ENCODE measurements at regions not wholly inside any gene's neighbourhood (a gene's known extent, or its start where the extent isn't known, plus 50 kb on each side); places are given as distances from the start of the nearest gene placed in this dataset.

- Mint-ChIP-seq H3K9me3 (peaks cover 88% of the 10 kb centered on the region), H3K4me3 (no peak overlapping the region), H3K4me1 (ENCODE audit: low read depth) (no peaks in the 10 kb centered on the region), H3K36me3 (ENCODE audit: low read depth) (peaks cover 100% of the 10 kb centered on the region), H3K27ac (no peak overlapping the region), H3K27me3 (no peaks in the 10 kb centered on the region)
- ChIA-PET POLR2A (no interaction called here), CTCF (no interaction called here)
- intact Hi-C loops (cut with micrococcal nuclease): no loop called here
- no peak for DNase-seq
- no peak for ATAC-seq
- TF ChIP-seq CTCF (IDR thresholded peaks at IDR 0.05): no peak
Observed at GRCh38 chr15:25061808-25062550, 107.2 kb downstream of the SNRPN start.

- H3K36me3 Mint-ChIP-seq (ENCODE audit: low read depth): peaks cover 100% of the 10 kb centered on the region
- no peak for DNase-seq
- ChIA-PET POLR2A (no interaction called here), CTCF (no interaction called here)
- H3K27ac Mint-ChIP-seq: no peak overlapping the region
- ATAC-seq: no peak
- H3K27me3 Mint-ChIP-seq: no peaks in the 10 kb centered on the region
- no peak for TF ChIP-seq CTCF (IDR thresholded peaks at IDR 0.05)
- H3K9me3 Mint-ChIP-seq: peaks cover 87% of the 10 kb centered on the region
- no peak overlapping the region for H3K4me3 Mint-ChIP-seq
- no peaks in the 10 kb centered on the region for H3K4me1 Mint-ChIP-seq (ENCODE audit: low read depth)
- intact Hi-C loops (cut with micrococcal nuclease): no loop called here
Observed at GRCh38 chr15:25062551-25063430, 108.0 kb downstream of the SNRPN start.

- Mint-ChIP-seq H3K9me3 (peaks cover 88% of the 10 kb centered on the region), H3K4me1 (ENCODE audit: low read depth) (no peaks in the 10 kb centered on the region), H3K4me3 (no peak overlapping the region), H3K36me3 (ENCODE audit: low read depth) (peaks cover 100% of the 10 kb centered on the region), H3K27ac (no peak overlapping the region), H3K27me3 (no peaks in the 10 kb centered on the region)
- ChIA-PET POLR2A (no interaction called here), CTCF (no interaction called here)
- DNase-seq: no peak
- intact Hi-C loops (cut with micrococcal nuclease): no loop called here
- ATAC-seq: no peak
- TF ChIP-seq CTCF (IDR thresholded peaks at IDR 0.05): no peak
Observed at GRCh38 chr15:25065286-25065685, 110.5 kb downstream of the SNRPN start.

GRCh38 chr15:25065876-25066275 lies 111.1 kb downstream of the SNRPN start:
- no peaks in the 10 kb centered on the region for H3K27me3 Mint-ChIP-seq
- no peak for ATAC-seq
- no peaks in the 10 kb centered on the region for H3K4me1 Mint-ChIP-seq (ENCODE audit: low read depth)
- no peak overlapping the region for H3K27ac Mint-ChIP-seq
- H3K36me3 Mint-ChIP-seq (ENCODE audit: low read depth): peaks cover 100% of the 10 kb centered on the region
- POLR2A ChIA-PET: no interaction called here
- DNase-seq: no peak
- CTCF ChIA-PET: no interaction called here
- TF ChIP-seq CTCF (IDR thresholded peaks at IDR 0.05): no peak
- H3K4me3 Mint-ChIP-seq: no peak overlapping the region
- peaks cover 88% of the 10 kb centered on the region for H3K9me3 Mint-ChIP-seq
- intact Hi-C loops (cut with micrococcal nuclease): no loop called here

- ChIA-PET CTCF (no interaction called here), POLR2A (no interaction called here)
- no peak for TF ChIP-seq CTCF (IDR thresholded peaks at IDR 0.05)
- intact Hi-C loops (cut with micrococcal nuclease): no loop called here
- ATAC-seq (no peak), DNase-seq (no peak)
- Mint-ChIP-seq H3K9me3 (peaks cover 89% of the 10 kb centered on the region), H3K4me3 (no peak overlapping the region), H3K27ac (no peak overlapping the region), H3K4me1 (ENCODE audit: low read depth) (no peaks in the 10 kb centered on the region), H3K27me3 (no peaks in the 10 kb centered on the region), H3K36me3 (ENCODE audit: low read depth) (peaks cover 100% of the 10 kb centered on the region)
Observed at GRCh38 chr15:25066708-25067107, 111.9 kb downstream of the SNRPN start.
